ENCODE measurements at regions not wholly inside any gene's neighbourhood (a gene's known extent, or its start where the extent isn't known, plus 50 kb on each side); places are given as distances from the start of the nearest gene placed in this dataset.

GRCh38 chr11:69232821-69233743 lies 60.9 kb upstream of the MYEOV start:
- no peak for TF ChIP-seq CTCF (IDR thresholded peaks at IDR 0.05; ENCODE audit: low read depth, low read length, poor library complexity, severe bottlenecking)
- TF ChIP-seq EZH2phosphoT487 (IDR thresholded peaks at IDR 0.05; ENCODE audit: borderline replicate concordance, low read length), result no peak
